Astrocyte of the hippocampus (primary cell): ENCODE measurements at regions not wholly inside any gene's neighbourhood (a gene's known extent, or its start where the extent isn't known, plus 50 kb on each side); places are given as distances from the start of the nearest gene placed in this dataset.

Experiments
- DNase-seq: peaks from one replicate; pipeline ENCODE4 v3.0.0; 2011; ENCODE audit warnings: low read depth, low spot score

GRCh38 chr3:150218236-150218635, 189.9 kb upstream of the TSC22D2 start:
- peak; percentile 51 for DNase-seq

- DNase-seq: no peak
Measured at GRCh38 chr3:150217691-150218090, 190.4 kb upstream of the TSC22D2 start.

- DNase-seq: no peak
Measured at GRCh38 chr3:150216866-150217600, 191.1 kb upstream of the TSC22D2 start.

- DNase-seq: peak; percentile 91
Measured at GRCh38 chr3:150216041-150216811, 191.9 kb upstream of the TSC22D2 start.

- peak; percentile 52 for DNase-seq
Measured at GRCh38 chr3:150215616-150216015, 192.5 kb upstream of the TSC22D2 start.

- DNase-seq: no peak
Measured at GRCh38 chr3:150213577-150213976, 194.5 kb upstream of the TSC22D2 start.

GRCh38 chr3:150210461-150211110, 197.5 kb upstream of the TSC22D2 start:
- DNase-seq: no peak

GRCh38 chr3:150203273-150203672, 204.8 kb upstream of the TSC22D2 start:
- DNase-seq: no peak

GRCh38 chr3:150202711-150203110, 205.4 kb upstream of the TSC22D2 start:
- DNase-seq: no peak

GRCh38 chr3:150194957-150195356, 213.1 kb upstream of the TSC22D2 start:
- no peak for DNase-seq

GRCh38 chr3:150194513-150194912, 213.6 kb upstream of the TSC22D2 start:
- DNase-seq: no peak

- DNase-seq: peak; percentile 16
Measured at GRCh38 chr3:150184426-150185071, 213.9 kb upstream of the PFN2 start.

- peak; percentile 91 for DNase-seq
Measured at GRCh38 chr3:150183678-150184425, 213.2 kb upstream of the PFN2 start.

- DNase-seq: peak; percentile 58
Measured at GRCh38 chr3:150180334-150180733, 209.6 kb upstream of the PFN2 start.

- DNase-seq: no peak
Measured at GRCh38 chr3:150179330-150179729, 208.6 kb upstream of the PFN2 start.

- DNase-seq: peak; percentile 36
Measured at GRCh38 chr3:150177673-150178381, 207.1 kb upstream of the PFN2 start.

GRCh38 chr3:150174179-150174578, 203.5 kb upstream of the PFN2 start:
- peak; percentile 13 for DNase-seq

- DNase-seq: no peak
Measured at GRCh38 chr3:150172356-150172755, 201.7 kb upstream of the PFN2 start.

- no peak for DNase-seq
Measured at GRCh38 chr3:150170852-150171520, 200.3 kb upstream of the PFN2 start.

- DNase-seq: no peak
Measured at GRCh38 chr3:150169330-150169940, 198.7 kb upstream of the PFN2 start.
